NCI-H2196 (cell line): ENCODE measurements at regions not wholly inside any gene's neighbourhood (a gene's known extent, or its start where the extent isn't known, plus 50 kb on each side); places are given as distances from the start of the nearest gene placed in this dataset.
"Not testable (repeated sequence)": the region's sequence is repeated elsewhere in the genome, so short reads cannot be mapped to it uniquely, and the experiment has no call there.

Source experiments
- DNase-seq: peaks from one replicate; lab custom pipeline; 2025; ENCODE audit not compliant: unreplicated experiment; lab: John Stamatoyannopoulos, UW

DNA sequence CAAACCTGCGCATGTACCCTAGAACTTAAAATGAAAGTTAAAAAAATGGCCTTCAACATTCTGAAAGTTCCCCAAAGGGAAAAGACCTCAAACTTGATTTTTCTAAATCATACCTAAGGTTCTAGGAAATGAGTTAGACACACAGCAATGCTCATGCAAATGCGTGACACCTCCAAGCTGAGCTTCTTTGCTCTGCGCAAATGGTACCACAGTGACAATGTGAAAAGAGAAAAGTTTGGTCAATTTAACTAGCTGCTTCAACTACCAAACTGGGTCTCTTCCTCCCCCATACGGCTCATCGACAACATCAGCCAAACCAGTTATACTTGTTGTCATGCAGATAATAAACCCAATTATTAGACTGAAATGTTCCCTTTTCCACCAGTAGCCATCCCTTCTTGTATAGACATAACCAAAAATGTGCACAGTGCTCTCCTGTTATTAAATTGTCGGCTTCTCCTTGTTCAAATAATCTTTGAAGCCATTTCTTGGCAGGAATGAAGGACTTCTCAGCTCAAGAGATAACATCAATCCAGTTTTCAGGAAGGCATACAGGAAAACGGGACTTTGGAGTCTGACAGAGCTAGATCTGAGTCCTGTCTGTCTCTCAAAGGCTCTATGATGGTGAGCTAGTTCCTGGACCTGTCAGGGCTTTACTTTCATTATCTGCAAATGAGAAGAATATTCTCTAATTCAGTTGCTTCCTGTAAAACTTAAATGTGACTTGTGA is 185.6 kb upstream of the NR3C1 start:
- DNase-seq = peak; percentile 11

DNA sequence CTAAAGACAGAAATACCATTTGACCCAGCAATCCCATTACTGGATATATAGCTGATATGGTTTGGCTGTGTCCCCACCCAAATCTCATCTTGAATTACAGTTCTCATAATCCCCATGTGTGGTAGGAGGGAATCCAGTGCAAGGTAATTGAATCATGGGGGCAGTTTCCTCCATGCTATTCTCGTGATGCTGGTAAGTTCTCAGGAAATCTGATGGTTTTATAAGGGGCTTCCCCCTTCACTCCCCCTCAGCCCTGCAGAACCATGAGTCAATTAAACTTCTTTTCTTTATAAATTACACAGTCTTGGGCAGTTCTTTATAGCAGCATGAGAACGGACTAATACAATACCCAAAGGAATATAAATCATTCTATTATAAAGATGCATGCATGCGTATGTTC is 184.6 kb upstream of the NR3C1 start:
- DNase-seq = not testable (repeated sequence)

DNA sequence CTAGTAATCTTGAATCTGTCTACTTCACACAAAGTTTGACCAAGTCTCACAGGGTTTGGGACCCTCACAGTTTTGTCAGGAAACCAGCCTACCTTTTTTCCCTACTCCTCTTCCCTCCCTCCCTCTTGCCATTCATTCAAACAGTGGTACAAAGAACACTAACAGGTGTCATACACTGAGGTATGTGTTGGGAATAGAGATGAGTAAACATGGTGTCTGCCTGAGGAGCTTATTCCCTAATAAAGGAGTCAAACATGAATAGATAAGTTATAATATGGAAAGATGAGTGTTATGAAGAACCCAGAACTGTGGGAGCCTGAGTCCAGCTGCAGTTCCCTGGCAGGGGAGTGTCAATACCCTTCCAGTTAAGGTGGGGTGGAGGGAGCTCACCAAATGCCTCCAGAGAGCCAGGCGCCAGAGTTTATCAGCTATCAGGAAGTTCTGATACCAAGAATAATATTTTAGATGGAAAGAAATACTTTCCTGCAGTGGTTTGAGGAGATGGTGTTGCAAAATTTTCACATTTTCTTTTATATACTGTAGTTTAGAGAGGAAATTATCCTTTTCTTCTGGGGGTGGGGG is 183.4 kb upstream of the NR3C1 start:
- DNase-seq = no peak

DNA sequence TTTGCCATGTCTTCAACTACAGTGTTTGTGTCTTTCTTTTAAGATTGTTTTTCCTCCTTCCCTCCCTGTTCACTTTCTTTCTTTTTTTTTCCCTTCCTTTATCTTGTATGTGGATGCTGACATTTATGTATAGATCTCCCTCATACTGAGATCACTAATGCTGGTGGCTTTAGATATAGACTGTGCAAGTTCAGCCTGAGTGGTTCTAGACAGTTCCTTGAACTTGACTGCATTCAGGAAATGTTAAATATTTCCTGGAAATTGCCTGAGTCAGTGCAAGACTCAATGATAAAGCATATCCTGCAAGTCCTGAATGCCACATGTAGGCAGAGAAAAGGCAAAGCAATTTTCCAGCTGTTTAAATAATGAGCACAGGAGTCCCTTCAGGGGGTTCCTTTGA is 182.5 kb upstream of the NR3C1 start:
- DNase-seq = no peak

DNA sequence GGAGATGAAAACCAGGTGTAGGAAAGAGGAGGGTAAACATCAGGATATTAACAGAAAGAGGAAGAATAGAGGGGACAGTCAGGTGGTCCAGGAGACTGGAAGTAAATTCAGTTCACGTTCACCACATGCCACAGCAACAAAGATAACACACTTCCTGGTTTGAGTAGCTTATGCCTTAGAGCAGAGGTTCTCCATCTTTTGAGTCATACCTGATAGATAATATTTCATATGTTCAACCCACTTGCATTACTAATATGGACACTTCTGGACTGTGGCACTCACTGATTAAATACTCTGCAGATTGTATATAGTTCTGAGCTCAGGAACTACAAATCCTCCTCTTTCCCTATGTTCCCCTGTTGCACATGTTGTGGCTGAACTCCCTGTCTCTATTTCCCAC is 179.9 kb upstream of the NR3C1 start:
- DNase-seq = no peak

GRCh38 chr5:143582869-143583268 is 179.4 kb upstream of the NR3C1 start:
- DNase-seq = no peak

- DNase-seq = peak; percentile 31
Observed at GRCh38 chr5:143582176-143582575, 178.7 kb upstream of the NR3C1 start.

GRCh38 chr5:143581649-143582048 is 178.2 kb upstream of the NR3C1 start:
- no peak for DNase-seq

DNA sequence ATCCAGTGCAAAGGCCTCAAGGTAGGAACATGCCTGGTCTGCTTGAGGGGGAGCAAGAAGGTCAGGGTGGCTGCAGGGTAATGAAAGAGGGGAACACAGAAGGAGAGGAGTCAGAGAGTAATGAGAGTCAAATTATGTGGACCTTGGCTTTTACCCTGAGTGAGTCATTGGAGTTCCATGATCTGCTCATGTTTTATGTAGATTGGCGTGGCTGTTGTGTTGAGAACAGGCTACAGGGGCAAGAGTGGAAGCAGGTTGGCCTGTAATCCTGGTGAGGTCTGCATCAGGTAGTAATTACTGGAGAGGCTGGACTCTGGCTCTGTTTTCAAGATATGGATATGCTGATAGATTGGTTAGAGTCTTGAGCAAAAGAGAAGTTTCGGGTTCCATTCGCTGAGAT is 177.7 kb upstream of the NR3C1 start:
- DNase-seq = no peak

DNA sequence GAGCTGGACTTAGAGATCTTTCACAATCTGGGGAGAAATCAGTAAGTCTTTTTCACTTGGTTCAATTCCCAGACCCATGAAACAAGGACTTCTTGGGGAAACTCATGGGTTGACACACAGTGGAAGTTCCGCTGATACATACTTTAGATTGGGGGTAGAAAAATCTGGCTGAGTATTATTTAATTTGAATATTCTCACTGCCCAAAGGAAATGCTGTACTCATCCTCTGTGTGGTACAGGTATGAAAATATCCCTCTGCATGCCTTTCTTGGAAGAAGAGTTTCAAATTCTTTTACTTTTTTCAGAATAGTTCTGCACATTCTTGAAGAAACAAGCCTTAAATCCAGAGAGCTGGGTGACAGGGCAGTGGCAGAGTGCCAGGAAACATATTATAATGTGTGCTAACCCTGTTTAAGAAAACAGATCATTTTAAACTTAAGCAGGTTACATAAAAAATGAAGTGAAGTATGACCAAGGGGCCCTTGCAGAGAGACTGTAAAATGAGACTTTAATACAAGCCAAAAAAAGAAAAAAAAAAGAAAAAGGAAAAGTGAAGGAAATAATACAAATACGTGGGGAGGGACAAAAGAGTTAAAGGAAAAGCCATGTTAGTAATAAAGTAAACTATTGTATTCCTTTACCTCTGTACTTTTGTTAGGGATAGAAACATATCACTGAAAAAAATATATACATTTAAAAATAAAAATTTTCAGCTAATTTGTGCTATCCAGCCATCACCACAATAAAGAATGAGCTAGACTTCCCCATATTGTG is 173.4 kb upstream of the NR3C1 start:
- no peak for DNase-seq

- no peak for DNase-seq
Observed at GRCh38 chr5:143575286-143575685, 171.8 kb upstream of the NR3C1 start.

- DNase-seq = no peak
Observed at GRCh38 chr5:143574236-143574635, 170.8 kb upstream of the NR3C1 start.

- DNase-seq = no peak
Observed at GRCh38 chr5:143573568-143574170, 170.2 kb upstream of the NR3C1 start.

- DNase-seq = no peak
Observed at GRCh38 chr5:143572671-143573070, 169.2 kb upstream of the NR3C1 start.

GRCh38 chr5:143571642-143572624 is 168.4 kb upstream of the NR3C1 start:
- no peak for DNase-seq

DNA sequence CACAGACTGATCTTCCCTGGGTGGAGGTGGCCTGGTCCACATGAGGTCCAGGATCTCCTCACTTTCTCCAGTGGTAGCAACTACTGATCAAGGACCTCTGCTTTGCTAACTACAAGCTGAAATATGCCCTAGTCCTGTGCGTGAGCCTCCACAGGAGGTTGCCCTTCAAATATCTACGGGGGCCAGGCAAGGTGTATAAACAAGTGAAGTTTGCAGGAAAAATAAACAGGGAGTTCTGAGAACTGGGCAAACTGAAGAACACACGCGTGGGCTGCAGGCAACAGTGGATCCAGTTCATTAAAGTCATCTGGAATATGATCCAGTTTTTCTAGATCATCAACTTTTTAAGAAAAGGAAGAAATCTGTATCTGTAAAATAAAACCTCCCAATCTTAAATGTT is 167.5 kb upstream of the NR3C1 start:
- DNase-seq = no peak

DNA sequence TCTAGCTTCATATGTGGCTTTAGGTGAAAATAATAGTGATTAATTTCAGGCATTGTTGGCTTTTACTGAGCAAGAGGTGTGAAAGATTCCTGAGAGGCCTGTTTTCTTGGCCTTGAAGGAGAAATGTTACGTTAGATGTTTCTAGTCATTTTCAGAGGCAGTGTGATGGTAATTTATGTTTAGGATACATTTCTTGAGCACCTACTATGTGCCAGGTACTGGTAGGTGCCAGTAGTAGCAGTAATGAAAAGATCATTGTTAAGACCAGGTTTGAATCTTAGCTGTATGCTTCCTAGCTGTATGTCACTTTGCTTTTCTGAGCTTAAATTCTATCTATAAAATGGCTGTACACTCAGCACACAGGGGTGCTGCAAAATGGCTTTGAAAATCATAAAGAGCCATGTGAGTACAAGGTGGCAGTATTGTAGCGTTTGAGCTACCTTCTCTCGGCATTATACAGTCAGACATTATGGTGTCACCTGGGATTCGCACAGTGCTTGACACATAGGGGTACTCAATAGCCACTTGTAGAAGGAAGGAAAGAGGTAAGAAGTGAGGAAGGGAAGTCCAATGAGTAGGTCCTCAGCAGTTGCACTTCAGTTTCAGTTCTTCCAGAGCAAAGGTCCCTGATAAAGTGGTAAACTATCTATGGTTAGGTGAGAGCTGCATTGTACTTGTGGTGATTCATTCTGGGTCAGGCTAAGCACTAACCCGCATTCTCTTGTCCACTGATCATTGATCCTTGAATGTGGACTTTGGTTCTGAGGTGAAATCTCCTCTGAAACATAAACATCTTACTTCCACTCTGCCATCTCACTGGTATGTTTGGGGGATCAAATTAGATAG is 166.5 kb upstream of the NR3C1 start:
- DNase-seq = no peak

GRCh38 chr5:143569213-143569701 is 165.8 kb upstream of the NR3C1 start:
- no peak for DNase-seq
